Astrocyte of the hippocampus (primary cell): ENCODE measurements at regions not wholly inside any gene's neighbourhood (a gene's known extent, or its start where the extent isn't known, plus 50 kb on each side); places are given as distances from the start of the nearest gene placed in this dataset.

ENCODE experiments used
- DNase-seq: peaks from one replicate; pipeline ENCODE4 v3.0.0; 2011; ENCODE audit warnings: low read depth, low spot score

GRCh38 chr22:49057910-49058309, 769.8 kb downstream of the BRD1 start:
- no peak for DNase-seq

GRCh38 chr22:49056301-49056700, 771.4 kb downstream of the BRD1 start:
- no peak for DNase-seq

GRCh38 chr22:49055406-49055805, 772.3 kb downstream of the BRD1 start:
- DNase-seq: no peak

- no peak for DNase-seq
These were observed 774.1 kb downstream of the BRD1 start for GRCh38 chr22:49053578-49053977.

GRCh38 chr22:49052560-49052959, 775.1 kb downstream of the BRD1 start:
- DNase-seq: no peak

- peak; percentile 20 for DNase-seq
These were observed 775.6 kb downstream of the BRD1 start for GRCh38 chr22:49052023-49052538.

GRCh38 chr22:49051491-49052022, 776.1 kb downstream of the BRD1 start:
- no peak for DNase-seq

- no peak for DNase-seq
These were observed 778.0 kb downstream of the BRD1 start for GRCh38 chr22:49049691-49050090.

- no peak for DNase-seq
These were observed 779.1 kb downstream of the BRD1 start for GRCh38 chr22:49048591-49048990.

- DNase-seq: no peak
These were observed 780.2 kb downstream of the BRD1 start for GRCh38 chr22:49047447-49047846.

- DNase-seq: peak; percentile 27
These were observed 780.9 kb downstream of the BRD1 start for GRCh38 chr22:49046546-49047361.

- DNase-seq: no peak
These were observed 781.6 kb downstream of the BRD1 start for GRCh38 chr22:49046000-49046545.

- DNase-seq: no peak
These were observed 782.4 kb downstream of the BRD1 start for GRCh38 chr22:49045276-49045675.

GRCh38 chr22:49044776-49045175, 782.9 kb downstream of the BRD1 start:
- no peak for DNase-seq

- no peak for DNase-seq
These were observed 783.6 kb downstream of the BRD1 start for GRCh38 chr22:49044091-49044490.

- DNase-seq: no peak
These were observed 784.5 kb downstream of the BRD1 start for GRCh38 chr22:49042877-49043859.

- DNase-seq: no peak
These were observed 785.6 kb downstream of the BRD1 start for GRCh38 chr22:49042066-49042465.

GRCh38 chr22:49040754-49041467, 786.8 kb downstream of the BRD1 start:
- DNase-seq: no peak

- DNase-seq: no peak
These were observed 787.6 kb downstream of the BRD1 start for GRCh38 chr22:49040111-49040510.

- DNase-seq: no peak
These were observed 788.0 kb downstream of the BRD1 start for GRCh38 chr22:49039625-49040024.

- no peak for DNase-seq
These were observed 789.9 kb downstream of the BRD1 start for GRCh38 chr22:49037701-49038245.
